HG03565 (cell line): ENCODE measurements at regions not wholly inside any gene's neighbourhood (a gene's known extent, or its start where the extent isn't known, plus 50 kb on each side); places are given as distances from the start of the nearest gene placed in this dataset.
"Not testable (repeated sequence)": the region's sequence is repeated elsewhere in the genome, so short reads cannot be mapped to it uniquely, and the experiment has no call there.

Experiments used
- ATAC-seq: cut with Tn5 transposase; IDR thresholded peaks from one replicate; pipeline ENCODE4 v1.9.1; 2021; ENCODE audit warnings: mild to moderate bottlenecking, moderate library complexity; ENCODE audit not compliant: unreplicated experiment

DNA sequence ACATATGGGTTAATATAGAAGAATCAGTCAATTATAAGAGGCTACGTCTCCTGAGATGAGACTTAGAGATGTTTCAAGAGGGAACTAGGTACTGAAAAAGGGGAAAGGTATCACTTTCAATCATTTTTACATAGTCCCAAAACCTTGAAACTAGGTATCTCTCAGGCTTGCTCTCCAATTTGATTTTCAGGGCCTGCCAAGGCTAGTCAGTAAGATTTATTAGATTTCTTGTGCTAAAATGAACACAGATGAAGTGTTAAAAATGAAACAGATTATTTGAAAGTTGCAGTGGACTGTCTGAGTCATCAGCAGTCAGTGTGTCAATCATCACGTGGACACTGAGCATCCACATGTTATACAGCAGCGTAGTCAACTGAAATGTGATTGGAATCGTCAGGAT, 591.1 kb downstream of the DTWD2 start:
- no peak for ATAC-seq

DNA sequence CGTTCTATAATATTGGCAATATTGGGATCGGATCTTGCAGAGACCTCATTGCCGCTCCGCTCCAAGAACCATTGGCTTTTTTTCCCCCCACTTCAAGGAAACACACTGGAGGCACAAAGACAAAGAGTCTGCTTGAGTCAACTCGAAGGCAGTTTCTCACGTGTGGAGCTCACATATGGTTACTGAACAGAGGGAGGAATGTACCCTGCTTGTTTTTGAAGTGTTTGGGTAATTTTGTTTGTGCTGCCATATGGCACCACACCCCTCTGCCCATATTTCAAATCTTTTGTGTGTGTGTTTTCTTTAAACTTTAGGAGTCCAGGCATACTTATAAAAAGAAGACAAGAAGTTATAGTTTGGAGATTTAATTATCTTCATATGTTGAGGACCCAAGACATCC, 595.9 kb downstream of the DTWD2 start:
- no peak for ATAC-seq

DNA sequence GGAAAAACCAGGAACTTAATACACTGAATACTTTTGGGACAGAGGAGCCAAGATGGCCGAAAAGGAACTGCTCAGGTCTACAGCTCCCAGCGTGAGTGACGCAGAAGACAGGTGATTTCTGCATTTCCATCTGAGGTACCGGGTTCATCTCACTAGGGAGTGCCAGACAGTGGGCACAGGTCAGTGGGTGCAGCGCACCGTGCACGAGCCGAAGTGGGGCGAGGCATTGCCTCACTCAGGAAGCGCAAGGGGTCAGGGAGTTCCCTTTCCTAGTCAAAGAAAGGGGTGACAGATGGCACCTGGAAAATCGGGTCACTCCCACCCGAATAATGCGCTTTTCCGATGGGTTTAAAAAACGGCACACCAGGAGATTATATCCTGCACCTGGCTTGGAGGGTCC, 605.4 kb downstream of the DTWD2 start:
- not testable (repeated sequence) for ATAC-seq

DNA sequence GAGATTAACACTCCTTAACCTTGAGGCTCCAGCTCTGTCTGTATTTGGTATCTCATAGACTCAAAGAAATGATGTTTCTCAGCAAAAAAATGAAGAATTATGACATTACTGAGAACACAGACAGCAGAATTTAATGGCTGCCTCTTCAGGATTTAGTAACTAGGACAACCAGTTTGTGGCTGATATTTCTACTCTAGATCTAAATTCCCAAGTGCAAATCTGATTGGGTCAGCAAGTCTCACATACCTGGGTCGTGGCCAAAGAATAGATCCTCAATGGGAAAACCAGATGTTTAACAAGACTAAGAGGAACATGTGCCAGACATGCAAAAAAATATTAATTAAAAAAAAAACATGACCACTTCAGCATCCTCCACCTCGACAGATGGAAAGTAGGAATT, 608.9 kb downstream of the DTWD2 start:
- ATAC-seq, result no peak

DNA sequence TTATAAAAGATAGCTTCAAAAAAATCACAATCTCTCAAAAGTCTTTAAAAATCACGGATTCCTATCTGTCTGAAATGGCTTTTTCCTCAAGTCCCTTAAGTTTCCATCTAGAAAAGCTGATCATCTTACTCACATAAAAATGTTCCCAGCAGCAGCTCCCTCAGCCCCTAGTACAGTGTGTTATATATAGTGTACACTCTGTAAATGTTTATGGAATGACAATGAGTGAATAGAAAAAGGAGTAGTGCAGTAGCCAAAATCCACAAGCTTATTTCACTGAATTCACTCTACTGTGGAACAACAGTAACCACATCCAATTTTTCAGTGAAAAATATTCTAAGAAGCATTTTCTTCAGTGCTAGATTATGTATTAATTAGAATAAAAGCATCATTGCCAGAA, 609.4 kb downstream of the DTWD2 start:
- ATAC-seq, result no peak

DNA sequence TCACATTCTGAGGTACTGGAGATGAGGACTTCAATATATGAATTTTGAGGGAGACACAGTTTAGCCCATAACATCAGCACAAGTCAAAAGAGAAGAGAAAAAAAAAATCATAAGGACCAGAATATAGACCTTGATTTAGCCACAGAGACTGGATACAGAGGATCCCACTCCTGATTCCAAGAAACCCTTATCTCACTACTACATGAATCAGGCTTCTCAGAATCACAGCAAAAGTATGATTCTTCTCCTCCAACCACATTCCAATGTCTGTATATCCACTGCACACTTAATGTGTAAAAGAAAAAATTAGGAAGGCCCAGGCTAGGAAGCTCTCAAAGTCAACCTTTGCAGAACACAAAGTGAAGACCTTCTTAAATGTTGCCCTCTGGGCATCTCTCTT, 610.9 kb downstream of the DTWD2 start:
- ATAC-seq, result no peak

DNA sequence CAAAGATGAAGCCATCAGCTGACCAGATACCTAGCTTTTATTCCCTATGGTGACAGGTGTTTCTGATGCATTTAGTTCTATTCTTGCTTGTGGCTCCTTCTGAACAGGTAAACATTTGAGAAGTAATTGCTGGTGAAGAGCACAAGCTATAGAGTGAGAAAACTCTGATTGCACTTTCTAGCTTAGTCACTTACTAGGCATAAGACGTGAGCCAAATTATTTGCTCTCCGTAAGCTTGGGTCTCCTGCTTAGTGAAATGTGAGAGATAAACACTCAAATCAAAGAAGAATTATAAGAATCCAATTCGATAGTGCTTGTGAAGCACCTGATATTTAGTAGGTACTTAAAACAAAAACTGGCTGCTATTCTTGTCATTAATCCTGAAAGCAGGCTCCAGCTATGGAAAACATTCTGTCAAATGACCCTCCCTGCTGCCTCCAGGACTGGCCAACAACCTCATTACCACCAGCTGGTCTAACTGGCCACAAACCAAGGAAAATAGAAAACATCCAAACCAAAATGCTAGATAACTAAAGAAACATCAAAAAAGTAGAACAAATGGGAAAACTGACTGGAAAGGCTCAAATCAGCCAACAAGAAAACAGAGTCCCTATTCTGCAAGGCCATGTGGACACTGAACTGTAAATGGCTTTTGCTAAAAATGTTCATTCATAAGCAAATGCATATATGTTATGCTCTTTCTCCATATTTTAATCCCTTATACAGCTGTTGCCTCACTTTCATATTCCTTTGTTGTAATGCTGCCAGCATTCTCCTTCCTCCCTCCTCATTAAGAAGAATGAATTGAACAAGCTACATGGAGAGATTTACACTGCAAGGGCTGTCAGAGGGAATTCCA, 616.1 kb downstream of the DTWD2 start:
- ATAC-seq, result no peak

DNA sequence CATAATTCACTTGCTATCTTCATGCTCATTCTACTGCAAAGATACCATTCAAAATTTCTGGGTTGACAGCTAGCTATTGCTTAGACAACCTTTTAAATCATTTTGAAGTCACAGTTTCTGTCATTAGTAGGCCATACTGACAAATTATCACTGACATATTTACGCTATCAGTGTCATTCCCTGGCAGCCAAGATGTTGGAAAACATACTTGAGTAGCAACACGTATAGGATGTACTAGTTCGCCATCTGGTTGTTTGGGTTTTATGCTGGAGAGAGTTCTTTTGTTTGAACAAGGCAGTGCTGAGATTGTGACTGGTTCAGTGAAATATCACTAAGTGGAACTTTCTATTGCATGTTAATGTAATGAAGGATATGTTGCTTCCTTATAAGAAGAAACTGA, 621.9 kb downstream of the DTWD2 start:
- ATAC-seq, result no peak

DNA sequence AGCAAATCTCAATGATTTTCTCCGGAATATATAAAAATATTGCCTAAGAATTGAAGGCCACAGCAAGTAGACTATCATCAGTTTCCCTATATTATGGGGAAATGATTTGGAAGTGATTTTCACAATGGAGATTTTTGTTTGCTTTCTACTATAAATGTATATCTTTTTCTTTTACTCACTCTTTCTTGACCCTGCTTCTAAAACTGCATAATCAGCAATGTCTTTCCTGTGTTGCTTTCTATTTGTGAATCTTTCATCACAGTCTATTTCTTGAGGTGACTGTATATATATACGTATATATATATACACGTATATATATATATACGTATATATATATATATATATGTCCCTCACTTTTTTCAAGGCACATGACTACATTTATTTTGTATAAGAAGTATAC, 622.6 kb downstream of the DTWD2 start:
- ATAC-seq, result no peak

DNA sequence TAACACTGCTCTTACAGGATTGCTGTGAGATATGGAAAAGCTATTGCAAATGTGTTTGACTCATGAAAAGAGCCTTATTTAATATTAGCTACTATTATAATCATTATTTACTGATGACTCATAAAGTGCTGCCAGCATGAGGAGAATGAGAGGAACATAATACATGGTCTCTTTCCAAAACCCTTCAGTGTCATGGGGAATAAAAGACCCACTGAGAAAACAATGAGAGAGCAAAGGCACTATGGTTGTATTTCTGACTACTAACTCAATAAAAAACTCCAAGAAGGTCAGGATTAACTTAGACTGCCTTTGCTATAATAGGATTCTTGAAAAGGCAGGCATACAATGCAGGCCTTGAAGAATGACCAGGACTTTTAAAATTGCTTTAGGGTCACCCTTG, 633.5 kb downstream of the DTWD2 start:
- ATAC-seq, result no peak

DNA sequence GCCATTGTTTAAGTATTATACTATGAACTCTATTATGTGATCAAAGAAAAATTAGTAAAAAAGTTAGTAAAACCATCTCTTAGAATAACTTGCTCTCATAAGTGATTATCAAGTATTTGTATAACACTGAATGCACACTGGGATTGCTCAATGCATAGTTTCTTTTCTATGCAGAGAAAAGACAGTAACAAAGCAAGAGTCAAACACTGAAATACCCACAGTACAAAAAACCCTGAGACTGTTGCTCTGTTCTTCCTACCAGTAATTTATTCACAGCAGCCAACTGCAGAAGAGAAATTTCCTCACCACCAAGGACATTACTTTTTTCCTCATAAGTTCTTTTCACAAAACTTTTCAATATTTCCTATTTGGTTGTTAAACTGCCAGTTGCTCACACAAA, 634.4 kb downstream of the DTWD2 start:
- ATAC-seq, result no peak

DNA sequence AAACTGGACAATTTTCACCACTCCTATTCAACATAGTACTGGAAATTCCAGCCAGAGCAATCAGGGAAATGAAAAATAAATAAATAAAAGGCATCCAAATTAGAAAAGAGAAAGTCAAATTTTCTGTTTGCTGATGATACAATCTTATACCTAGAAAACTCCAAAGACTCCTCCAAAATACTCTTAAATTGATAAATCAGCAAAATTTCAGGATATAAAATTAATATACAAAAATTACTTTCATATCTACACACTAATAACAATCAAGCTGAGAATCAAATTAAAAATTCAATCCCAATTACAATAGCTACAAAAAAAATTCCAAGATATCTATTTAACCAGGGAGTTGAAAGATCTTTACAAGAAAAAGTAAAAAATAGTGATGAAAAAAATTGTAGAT, 651.9 kb downstream of the DTWD2 start:
- no peak for ATAC-seq

DNA sequence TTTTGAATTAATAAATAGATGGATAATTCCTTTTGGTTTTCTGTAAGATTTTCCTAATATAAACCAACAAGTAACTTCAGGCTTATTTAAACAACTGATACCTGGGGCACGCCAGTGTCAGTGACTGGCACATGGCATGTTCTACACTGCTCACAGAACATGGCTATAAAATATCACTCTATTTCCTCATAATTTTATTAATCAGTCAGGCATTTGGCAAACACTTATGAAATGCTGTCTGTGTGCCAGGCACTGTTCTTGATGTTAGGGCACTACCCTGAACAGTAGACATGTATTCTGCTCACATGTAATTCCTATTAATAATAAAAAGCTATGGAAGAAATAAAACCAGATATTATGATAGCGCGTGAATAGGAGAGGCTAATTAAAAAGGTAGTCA, 661.0 kb downstream of the DTWD2 start:
- no peak for ATAC-seq

DNA sequence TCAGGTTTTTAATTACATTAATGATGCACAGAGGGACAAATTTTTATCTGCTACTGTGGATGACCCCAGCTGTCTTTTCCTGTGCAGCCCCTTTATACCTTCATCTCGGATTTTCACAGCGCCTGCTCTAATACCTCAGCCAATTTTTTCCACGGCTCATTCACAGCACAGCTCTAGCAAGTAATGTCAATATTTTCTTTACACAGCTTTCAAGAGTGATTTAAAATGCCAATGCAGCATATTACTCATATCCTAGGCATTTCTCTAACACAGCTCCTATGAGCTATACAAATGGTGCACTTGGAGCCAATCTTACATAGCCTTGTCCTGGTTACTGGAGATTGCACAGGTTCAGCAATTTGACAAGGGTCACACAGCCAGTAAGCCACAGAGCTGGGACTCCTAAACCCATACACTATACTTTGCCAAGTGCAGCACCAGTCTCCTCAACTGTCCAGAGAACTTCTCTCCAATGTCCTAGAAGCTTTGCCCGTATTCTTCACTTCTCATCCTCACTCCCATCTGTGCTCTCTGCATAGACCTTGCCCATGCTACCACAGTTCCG, 661.8 kb downstream of the DTWD2 start:
- no peak for ATAC-seq

DNA sequence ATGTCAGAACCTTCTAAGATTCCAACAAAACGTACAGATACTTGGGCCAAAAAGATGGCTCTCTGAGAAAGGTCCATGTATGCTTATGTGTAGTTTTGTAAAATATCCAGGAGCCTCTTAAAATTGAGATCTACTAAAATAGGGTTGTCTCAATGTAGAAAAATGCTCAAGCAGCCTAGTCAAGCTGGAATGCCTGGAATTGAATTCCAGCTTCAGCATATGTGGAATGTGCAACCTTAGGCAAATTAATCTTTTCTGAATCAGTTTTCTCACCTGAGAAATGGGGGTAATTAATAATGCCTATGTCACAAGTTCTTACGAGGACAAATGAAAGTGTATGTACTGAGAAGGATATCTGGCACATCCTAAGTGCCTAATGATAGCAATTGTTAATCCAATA, 662.4 kb downstream of the DTWD2 start:
- ATAC-seq, result no peak

DNA sequence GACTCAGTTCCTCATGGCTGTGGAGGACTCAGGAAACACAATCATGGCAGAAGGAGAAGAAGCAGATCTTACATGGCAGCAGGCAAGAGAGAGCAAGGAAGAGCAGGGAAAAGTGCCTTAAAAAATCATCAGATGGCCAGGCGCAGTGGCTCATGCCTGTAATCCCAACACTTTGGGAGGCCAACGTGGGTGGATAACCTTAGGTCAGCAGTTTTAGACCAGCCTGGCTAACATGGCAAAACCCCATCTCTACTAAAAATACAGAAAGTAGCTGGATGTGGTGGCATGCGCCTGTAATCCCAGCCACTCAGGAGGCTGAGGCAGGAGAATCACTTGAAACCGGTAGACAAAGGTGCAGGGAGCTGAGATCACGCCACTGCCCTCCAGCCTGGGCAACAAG, 664.6 kb downstream of the DTWD2 start:
- not testable (repeated sequence) for ATAC-seq

DNA sequence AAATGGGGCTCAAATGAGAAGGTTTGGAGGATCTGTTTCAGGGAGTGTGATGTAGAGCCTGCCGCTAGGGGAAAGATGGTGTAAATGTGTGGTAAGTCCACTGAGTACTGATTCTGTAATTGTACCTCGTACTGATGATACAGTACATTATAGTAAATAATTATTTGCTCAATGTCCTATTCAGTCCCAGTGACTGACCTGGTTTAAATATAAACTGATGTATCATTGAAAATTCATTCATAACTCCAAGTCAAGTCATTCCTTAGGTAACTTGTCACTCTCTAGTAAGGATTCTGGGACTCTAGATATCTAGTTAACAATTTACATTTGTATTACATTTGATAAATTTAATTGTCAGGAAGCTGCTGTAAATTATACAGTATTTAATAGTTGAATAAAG, 667.3 kb downstream of the DTWD2 start:
- ATAC-seq, result no peak

DNA sequence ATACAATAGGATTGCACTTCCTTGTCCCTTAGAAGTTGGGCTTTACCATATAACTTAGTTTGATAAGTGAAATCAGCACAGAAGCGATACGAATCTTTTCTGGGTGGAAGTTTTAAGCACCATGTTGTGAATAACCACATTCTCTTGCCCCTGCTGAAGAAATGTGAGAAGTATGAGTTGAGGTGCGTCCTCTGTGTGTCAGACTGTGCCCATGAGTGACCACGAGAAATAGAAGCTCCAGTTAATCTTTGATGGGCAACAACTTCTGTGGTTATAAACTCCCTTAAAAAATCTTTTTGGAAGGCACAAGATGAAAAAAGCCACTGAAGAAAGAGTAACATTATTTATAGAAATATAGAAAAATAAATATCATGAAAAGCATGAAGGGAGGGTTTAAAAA, 668.2 kb downstream of the DTWD2 start:
- ATAC-seq, result no peak

DNA sequence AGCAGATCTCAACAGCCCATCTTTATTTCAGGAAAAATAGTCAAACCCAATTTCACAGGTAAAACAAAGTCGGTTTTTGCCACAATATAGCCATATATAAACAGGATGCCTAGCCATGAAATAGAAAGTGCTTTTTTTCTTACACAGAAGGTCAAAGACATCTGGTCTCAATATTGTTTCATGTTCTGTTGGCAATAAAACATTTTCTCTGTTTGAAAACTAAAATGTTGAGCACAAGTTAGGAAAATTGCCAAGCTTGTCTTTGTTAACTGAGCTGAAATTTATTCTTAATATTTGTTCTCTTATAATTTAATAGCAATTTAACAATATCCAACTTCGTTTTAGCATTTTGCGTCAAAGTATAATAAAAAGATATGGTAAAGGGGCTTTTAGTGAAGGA, 673.4 kb downstream of the DTWD2 start:
- no peak for ATAC-seq

DNA sequence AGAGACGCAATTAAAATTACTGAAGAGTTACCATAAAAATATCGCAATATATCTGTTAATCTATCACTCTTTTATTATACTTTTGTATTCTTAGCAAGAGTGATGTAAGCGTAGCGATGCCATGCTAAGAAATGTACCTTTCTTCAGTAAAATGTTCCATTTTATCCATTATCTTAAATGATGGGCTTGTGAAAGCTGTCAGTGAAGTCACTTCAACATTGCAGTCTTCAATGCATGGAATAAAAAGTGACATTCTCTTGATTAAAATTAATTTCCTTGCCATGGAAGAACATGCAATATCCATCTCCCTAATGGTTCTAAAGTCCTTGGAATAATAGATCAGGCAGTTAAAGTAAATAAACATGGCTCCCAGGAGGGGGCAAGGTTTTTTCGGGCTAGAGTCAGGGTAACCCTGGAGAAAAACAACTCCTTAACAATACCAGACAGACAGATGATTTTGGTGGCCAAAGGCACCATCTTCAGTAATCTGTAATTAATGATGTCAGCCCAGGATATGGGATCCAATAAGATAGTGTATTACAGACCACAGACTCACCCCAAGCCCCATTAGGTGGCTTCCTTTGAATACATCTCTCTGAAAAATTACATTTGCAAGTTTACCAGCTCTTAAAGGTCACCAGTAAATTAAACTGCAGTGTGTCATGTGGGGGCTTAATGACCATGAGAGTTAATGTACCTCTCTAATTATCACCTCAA, 677.1 kb downstream of the DTWD2 start:
- no peak for ATAC-seq

DNA sequence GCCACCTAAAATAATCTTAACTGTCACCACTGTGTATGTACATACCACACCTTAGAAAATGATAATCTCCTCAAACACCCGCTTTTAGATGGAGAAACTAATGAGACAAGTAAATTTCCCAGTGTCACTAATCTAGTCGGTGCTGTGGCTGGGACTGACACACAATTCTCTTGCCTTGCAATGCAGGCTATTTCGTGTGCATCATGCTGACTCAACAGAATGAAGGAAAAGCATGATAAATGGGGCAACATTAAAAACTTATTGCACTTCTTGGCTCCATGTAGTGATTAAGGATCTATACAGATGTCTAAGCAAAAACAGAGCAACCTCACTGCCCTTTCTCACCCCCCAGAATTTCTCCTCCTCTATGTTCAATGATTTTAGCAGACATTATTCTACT, 677.9 kb downstream of the DTWD2 start:
- ATAC-seq, result no peak

DNA sequence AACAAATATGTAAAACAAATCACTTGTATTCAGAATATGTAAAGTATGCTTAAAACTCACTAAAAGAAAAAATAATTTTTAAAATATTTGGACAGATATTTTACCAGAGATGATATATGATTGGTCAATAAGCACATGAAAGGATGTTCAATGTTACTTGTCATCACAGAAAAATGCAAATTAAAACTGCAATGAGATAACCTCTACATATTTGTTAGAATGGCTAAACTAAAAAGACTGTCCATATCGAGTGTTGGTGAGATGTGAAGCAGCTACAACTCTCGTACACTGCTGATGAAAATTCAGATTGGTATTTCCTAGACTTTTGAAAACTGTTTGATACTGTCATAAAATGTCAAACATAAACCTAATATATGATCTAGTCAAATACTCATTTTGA, 685.1 kb downstream of the DTWD2 start:
- ATAC-seq, result no peak
